Esophagus muscularis mucosa (tissue), 4 donors: ENCODE measurements at regions not wholly inside any gene's neighbourhood (a gene's known extent, or its start where the extent isn't known, plus 50 kb on each side); places are given as distances from the start of the nearest gene placed in this dataset.

ENCODE experiments used
- DNase-seq: peaks from one replicate; pipeline ENCODE4 v3.0.0-alpha.2; 2017; ENCODE audit errors: extremely low spot score
- H3K27ac ChIP-seq, 4 donors: fragments of 200-600 bp; sonication (generic); replicated peaks in 1 of 4; 1 replicate in 3 of 4; 2 replicates in 1 of 4; pipeline ENCODE4 v1.5.1; 2016 to 2019; ENCODE audit warnings: mild to moderate bottlenecking in 1 of 4
- H3K27me3 ChIP-seq, 4 donors: fragments of 200-600 bp; sonication (generic); one replicate each; pipeline versions ENCODE4 v1.5.1 to v1.6.0; 2016 to 2019
- H3K36me3 ChIP-seq, 4 donors: fragments of 200-600 bp; sonication (generic); one replicate each; pipeline ENCODE4 v1.5.1; 2016 to 2019
- H3K4me1 ChIP-seq, 4 donors: fragments of 200-600 bp; sonication (generic); one replicate each; pipeline ENCODE4 v1.5.1; 2016 to 2019
- H3K4me3 ChIP-seq, 4 donors: fragments of 200-600 bp; sonication (generic); 1 replicate in 2 of 4; 2 replicates in 2 of 4; pipeline ENCODE4 v1.5.1; 2016 to 2019; ENCODE audit warnings: mild to moderate bottlenecking in 4 of 4, moderate library complexity in 1 of 4
- H3K9me3 ChIP-seq, 4 donors: fragments of 200-600 bp; sonication (generic); 1 replicate in 3 of 4; 2 replicates in 1 of 4; pipeline ENCODE4 v1.5.1; 2016 to 2019
- EP300 ChIP-seq: sonication (generic); formaldehyde crosslinking; IDR thresholded peaks from one replicate; pipeline ENCODE4 v1.6.1; 2017; ENCODE audit warnings: antibody characterized with exemption
- POLR2A ChIP-seq: fragments of 450-650 bp; IDR thresholded peaks from one replicate; pipeline ENCODE4 v1.6.1; 2017; ENCODE audit warnings: antibody characterized with exemption, moderate library complexity, mild to moderate bottlenecking, low read depth
- POLR2AphosphoS5 ChIP-seq, 2 donors: sonication (generic); formaldehyde crosslinking; IDR thresholded peaks; one replicate each; pipeline ENCODE4 v1.6.1; 2017; ENCODE audit warnings: antibody characterized with exemption in 2 of 2
- WGBS: methylation state at CpG from one replicate; pipeline ENCODE4 v1.1.5; 2018; 5-methylcytosine and 5-hydroxymethylcytosine counted together
- intact Hi-C: fragments of 100-400 bp; cut with DNase I; formaldehyde crosslinking; loops from one replicate; pipeline ENCODE4 v1.15.1; 2023
- TF ChIP-seq, protein P1 (sequence below), 3 experiments: fragments of 200-600 bp in 2 of 3; fragments of 450-650 bp in 1 of 3; sonication (generic) in 2 of 3; IDR thresholded peaks; one replicate each; pipeline ENCODE4 v1.5.1; 2017 to 2019; ENCODE audit warnings: antibody characterized with exemption in 3 of 3, mild to moderate bottlenecking in 2 of 3, moderate library complexity in 1 of 3

DNA sequence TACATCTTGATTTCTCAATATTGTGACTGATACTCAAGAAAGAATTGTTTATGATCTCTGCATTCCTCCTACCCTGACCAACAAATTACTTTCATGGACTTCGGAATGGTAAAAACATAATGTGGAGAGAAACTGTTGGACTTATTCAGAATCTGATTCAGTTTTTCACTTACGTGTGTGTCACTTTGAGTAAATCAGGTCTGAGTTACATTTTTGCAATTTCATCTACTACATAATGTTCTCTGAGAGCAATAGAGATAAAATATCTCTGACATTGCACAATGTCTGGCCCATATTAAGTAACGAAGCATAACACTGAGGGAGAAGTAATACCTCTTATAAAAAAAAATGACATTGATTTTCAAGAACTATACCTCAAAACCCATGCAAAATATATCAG is 1337.9 kb upstream of the CHAC2 start:
- H3K4me1 ChIP-seq: no peaks in the 10 kb centered on the region
- no peak overlapping the region for H3K4me3 ChIP-seq
- DNase-seq: no peak
- no peak overlapping the region for H3K27ac ChIP-seq
- WGBS: 57% methylated on average over 3 of the region's 3 CpGs
- H3K9me3 ChIP-seq: no peaks in the 10 kb centered on the region
- no peaks in the 10 kb centered on the region for H3K27me3 ChIP-seq
- no peaks in the 10 kb centered on the region for H3K36me3 ChIP-seq
- intact Hi-C loops: no loop called here
- TF ChIP-seq POLR2A (no peak), POLR2AphosphoS5 (IDR thresholded peaks at IDR 0.05) (no peak), EP300 (no peak)
- TF ChIP-seq, protein P1, sequence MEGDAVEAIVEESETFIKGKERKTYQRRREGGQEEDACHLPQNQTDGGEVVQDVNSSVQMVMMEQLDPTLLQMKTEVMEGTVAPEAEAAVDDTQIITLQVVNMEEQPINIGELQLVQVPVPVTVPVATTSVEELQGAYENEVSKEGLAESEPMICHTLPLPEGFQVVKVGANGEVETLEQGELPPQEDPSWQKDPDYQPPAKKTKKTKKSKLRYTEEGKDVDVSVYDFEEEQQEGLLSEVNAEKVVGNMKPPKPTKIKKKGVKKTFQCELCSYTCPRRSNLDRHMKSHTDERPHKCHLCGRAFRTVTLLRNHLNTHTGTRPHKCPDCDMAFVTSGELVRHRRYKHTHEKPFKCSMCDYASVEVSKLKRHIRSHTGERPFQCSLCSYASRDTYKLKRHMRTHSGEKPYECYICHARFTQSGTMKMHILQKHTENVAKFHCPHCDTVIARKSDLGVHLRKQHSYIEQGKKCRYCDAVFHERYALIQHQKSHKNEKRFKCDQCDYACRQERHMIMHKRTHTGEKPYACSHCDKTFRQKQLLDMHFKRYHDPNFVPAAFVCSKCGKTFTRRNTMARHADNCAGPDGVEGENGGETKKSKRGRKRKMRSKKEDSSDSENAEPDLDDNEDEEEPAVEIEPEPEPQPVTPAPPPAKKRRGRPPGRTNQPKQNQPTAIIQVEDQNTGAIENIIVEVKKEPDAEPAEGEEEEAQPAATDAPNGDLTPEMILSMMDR (IDR thresholded peaks at IDR 0.05): no peak

DNA sequence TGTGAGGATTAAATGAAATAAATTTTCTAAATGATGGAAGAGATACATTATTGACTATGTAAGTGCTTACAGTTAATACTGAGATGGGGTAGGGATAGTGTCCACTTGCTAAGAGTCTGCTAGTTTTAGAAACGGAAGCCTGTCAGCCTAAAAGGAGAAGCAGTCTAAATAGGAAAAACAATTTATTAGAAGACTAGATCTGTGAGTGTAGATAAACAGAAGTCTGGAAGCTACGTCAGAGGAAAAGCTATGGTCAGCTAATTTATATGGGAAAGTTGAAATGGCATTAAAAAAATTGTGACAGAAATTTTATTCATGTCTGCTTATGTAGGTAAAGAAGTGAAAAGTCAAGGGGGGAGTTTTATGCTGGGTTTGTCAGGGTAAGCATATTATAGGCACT is 1338.4 kb upstream of the CHAC2 start:
- Histone ChIP-seq H3K36me3 (no peaks in the 10 kb centered on the region), H3K4me3 (no peak overlapping the region), H3K27ac (no peak overlapping the region), H3K4me1 (no peaks in the 10 kb centered on the region), H3K27me3 (no peaks in the 10 kb centered on the region), H3K9me3 (no peaks in the 10 kb centered on the region)
- WGBS: 31% methylated on average over 2 of the region's 2 CpGs
- no peak for TF ChIP-seq POLR2AphosphoS5 (IDR thresholded peaks at IDR 0.05)
- no peak for TF ChIP-seq EP300
- TF ChIP-seq, protein P1 (IDR thresholded peaks at IDR 0.05): no peak
- TF ChIP-seq POLR2A: no peak
- DNase-seq: no peak
- intact Hi-C loops: no loop called here

DNA sequence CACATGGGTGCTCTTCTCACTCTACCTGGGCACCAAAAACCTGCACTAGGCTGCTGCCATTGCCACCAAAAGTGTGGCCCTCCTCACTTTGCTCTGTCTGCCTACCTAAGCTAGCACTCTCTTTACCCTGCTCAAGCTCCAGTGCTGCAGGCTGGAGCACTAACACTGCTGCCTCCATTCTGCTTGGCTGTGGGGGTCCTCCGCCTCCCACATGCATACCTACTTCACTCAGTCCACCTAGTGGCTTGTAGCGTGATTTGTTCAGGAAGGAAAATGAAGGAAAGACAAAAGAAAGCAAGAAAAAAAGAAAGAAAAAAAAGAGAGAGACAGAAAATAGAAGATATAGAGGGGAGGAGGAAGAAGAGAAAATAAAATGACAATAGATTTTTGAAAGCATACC is 1339.4 kb upstream of the CHAC2 start:
- H3K27ac ChIP-seq: no peak overlapping the region
- TF ChIP-seq EP300 (no peak), POLR2AphosphoS5 (IDR thresholded peaks at IDR 0.05) (no peak), POLR2A (no peak)
- TF ChIP-seq, protein P1 (IDR thresholded peaks at IDR 0.05): no peak
- WGBS: 91% methylated on average over 2 of the region's 2 CpGs

DNA sequence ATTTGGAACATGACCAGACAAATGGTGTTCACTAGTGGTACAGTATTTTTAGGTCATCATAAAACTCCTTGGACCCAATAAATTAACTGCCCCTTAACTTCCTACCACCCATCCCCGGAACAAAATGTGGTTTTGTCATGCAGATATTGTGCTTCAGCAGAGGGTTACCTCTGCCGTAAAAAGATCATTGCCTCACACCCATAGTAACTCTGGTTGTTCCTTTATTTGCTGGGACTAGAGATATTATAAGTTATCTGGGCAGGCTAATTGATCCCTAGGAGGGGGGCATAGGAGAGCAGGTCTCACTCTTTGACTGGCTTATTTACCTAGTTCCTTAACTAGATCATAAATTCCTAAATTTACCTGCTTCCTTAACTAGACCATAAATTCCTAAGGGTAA is 1343.9 kb upstream of the CHAC2 start:
- intact Hi-C loops: no loop called here
- WGBS: 48% methylated on average over 2 of the region's 2 CpGs
- H3K36me3 ChIP-seq: no peaks in the 10 kb centered on the region

More for the DNA sequence above, 1339.4 kb upstream of the CHAC2 start:
- Histone ChIP-seq H3K9me3 (no peaks in the 10 kb centered on the region), H3K4me3 (no peak overlapping the region), H3K4me1 (no peaks in the 10 kb centered on the region), H3K36me3 (no peaks in the 10 kb centered on the region), H3K27me3 (no peaks in the 10 kb centered on the region)
- intact Hi-C loops: no loop called here
- no peak for DNase-seq

More for the DNA sequence above, 1343.9 kb upstream of the CHAC2 start:
- no peaks in the 10 kb centered on the region for H3K4me1 ChIP-seq
- H3K9me3 ChIP-seq: peaks cover 0 to 6% (median 0%) of the 10 kb centered on the region in 4 donors
- H3K27ac ChIP-seq: no peak overlapping the region
- no peak overlapping the region for H3K4me3 ChIP-seq
- no peaks in the 10 kb centered on the region for H3K27me3 ChIP-seq
- DNase-seq: no peak
- TF ChIP-seq POLR2AphosphoS5 (IDR thresholded peaks at IDR 0.05): no peak
- TF ChIP-seq EP300: no peak
- TF ChIP-seq POLR2A: no peak
- TF ChIP-seq, protein P1 (IDR thresholded peaks at IDR 0.05): no peak
